Fibroblast of the aortic adventitia (primary cell): ENCODE measurements at regions not wholly inside any gene's neighbourhood (a gene's known extent, or its start where the extent isn't known, plus 50 kb on each side); places are given as distances from the start of the nearest gene placed in this dataset.

ENCODE experiments used
- DNase-seq: peaks from one replicate; pipeline ENCODE4 v3.0.0-alpha.2; 2010; ENCODE audit warnings: low read depth
- H3K4me3 ChIP-seq: 2 replicates; pipeline ENCODE4 v1.5.1; 2011; ENCODE audit warnings: low read depth, mild to moderate bottlenecking, control low read depth, low read length, moderate library complexity
- CTCF ChIP-seq: IDR thresholded peaks from 2 replicates; pipeline ENCODE4 v1.5.1; 2011; ENCODE audit warnings: mild to moderate bottlenecking, low read length, control low read depth, inconsistent platforms; ENCODE audit not compliant: insufficient read depth

GRCh38 chr12:19886065-19886464 is 446.8 kb downstream of the AEBP2 start:
- no peak for DNase-seq
- no peak overlapping the region for H3K4me3 ChIP-seq
- TF ChIP-seq CTCF = no peak

GRCh38 chr12:19886639-19887064 is 447.4 kb downstream of the AEBP2 start:
- TF ChIP-seq CTCF = no peak
- H3K4me3 ChIP-seq = no peak overlapping the region
- peak; percentile 40 for DNase-seq

GRCh38 chr12:19890024-19890423 is 450.7 kb downstream of the AEBP2 start:
- H3K4me3 ChIP-seq = no peak overlapping the region
- DNase-seq = no peak
- TF ChIP-seq CTCF = no peak

- no peak overlapping the region for H3K4me3 ChIP-seq
- DNase-seq = peak; percentile 44
- no peak for TF ChIP-seq CTCF
Measured at GRCh38 chr12:19891936-19892591, 452.8 kb downstream of the AEBP2 start.

- no peak overlapping the region for H3K4me3 ChIP-seq
- peak; percentile 73 for DNase-seq
- peak; percentile 48 for TF ChIP-seq CTCF
Measured at GRCh38 chr12:19893514-19893913, 454.2 kb downstream of the AEBP2 start.

- no peak overlapping the region for H3K4me3 ChIP-seq
- no peak for TF ChIP-seq CTCF
- DNase-seq = peak; percentile 51
Measured at GRCh38 chr12:19894050-19894449, 454.8 kb downstream of the AEBP2 start.

GRCh38 chr12:19894803-19895202 is 455.5 kb downstream of the AEBP2 start:
- H3K4me3 ChIP-seq = no peak overlapping the region
- DNase-seq = no peak
- TF ChIP-seq CTCF = no peak
